HG03039 (cell line): ENCODE measurements at regions not wholly inside any gene's neighbourhood (a gene's known extent, or its start where the extent isn't known, plus 50 kb on each side); places are given as distances from the start of the nearest gene placed in this dataset.
A peak's percentile ranks its signal among the peaks of the same experiment; 100 is the strongest.

Experiments used
- ATAC-seq: cut with Tn5 transposase; IDR thresholded peaks from one replicate; pipeline ENCODE4 v1.9.1; 2021; ENCODE audit warnings: mild to moderate bottlenecking, moderate library complexity; ENCODE audit not compliant: unreplicated experiment

DNA sequence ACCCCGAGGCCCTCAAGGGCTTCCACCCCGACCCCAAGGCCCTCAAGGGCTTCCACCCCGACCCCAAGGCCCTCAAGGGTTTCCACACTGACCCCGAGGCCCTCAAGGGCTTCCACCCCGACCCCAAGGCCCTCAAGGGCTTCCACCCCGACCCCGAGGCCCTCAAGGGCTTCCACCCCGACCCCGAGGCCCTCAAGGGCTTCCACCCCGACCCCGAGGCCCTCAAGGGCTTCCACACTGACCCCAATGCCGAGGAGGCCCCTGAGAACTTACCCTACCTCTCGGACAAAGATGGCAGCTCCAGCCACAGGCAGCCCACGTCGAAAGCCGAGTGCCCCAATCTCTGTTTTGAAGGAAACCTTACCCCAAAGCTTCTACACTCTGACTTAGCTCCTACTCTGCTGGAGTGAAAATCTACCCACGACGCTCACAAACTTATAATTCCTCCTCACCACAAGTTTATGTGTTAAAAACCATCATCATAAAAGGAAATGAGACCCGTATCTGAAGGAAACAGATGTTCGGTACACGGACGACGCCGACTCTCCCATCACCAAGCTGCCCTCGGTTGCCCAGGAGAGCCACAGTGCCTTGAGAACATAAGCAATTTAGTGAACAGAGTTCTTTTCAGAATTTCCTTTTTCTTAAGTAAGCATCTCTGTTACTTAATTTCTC lies 61.2 kb upstream of the RPH3AL start:
- ATAC-seq: no peak

DNA sequence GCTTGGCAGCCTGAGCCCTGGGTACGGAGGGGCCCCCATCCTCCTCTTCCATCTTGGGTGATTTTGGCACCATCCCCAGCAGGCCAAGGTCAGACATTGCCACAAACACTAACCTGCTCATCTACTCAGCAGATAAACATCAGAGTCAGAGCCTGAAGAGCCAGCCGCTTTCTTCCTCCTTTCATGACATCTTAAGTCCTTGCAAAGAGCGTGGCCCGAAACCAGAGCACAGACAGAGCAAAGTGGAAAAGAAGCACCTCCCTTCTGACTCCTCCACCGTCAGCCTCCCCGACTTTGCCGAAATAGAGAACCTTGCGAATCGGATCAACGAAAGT lies 60.4 kb upstream of the RPH3AL start:
- no peak for ATAC-seq

DNA sequence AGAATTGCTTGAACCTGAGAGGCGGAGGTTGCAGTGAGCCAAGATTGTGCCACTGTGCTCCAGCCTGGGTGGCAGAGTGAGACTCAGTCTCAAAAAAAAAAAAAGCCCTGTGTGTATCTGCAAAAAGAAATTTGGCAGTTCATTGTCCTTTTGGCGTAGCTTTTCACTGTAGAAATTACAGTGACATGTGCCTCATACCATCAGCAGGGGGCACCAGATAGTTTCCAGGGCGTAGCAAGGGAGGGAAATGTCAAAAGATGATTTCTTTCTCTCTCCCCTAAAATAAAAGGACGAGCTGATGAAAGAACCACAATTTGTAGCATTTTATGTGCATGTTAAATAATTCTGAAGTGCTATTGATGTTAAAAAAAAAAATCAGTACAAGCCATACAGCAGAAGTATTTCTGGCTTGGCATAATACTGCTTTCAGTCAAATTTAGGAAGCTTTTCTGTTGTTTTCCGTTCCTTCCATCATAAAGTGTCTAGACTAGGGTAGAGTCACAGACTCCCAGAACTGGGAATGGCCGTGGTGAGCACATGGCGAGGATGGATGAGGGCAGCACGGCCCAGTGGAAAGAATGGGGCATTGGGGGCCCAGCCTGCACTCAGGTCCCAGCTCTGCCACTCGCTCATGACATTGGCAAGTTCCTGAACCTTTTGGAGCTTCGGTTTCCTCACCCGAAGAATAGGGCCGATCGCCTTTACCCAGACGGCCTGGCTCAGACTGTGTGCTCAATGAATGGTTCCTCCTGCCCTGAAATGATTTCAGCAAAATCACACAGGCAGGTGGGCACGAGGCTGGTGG lies 59.8 kb upstream of the RPH3AL start:
- ATAC-seq: no peak

DNA sequence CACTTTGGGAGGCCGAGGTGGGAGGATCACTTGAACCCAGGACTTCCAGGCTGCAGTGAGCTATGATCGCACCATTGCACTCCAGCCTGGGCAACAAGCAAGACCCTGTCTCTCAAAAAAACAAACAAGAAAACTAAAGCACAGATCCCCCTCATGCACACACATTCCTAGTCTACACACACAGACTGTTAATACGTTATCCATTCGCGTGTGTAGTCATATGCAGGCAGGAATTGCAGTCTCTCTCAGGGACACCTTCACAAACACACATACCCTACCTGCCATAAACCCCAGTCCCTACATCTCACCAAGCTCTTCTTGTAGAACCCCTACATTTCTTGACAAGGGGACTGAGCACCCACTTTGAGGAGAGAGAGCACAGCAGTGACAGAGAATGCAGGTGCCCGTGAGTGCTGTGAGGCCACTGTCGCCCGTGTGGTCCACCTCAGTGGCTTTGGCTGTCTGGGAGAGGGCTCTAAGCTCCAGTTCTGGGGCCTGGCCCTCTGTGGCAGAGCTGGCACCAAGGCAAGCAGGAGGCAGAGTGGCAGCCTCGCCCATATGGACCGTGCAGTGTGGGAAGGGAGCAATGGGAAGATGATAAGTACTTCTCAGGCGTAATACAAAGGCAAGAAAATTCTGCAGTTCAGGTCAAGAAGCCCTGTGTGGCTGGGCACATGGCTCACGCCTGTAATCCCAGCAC lies 59.0 kb upstream of the RPH3AL start:
- no peak for ATAC-seq

DNA sequence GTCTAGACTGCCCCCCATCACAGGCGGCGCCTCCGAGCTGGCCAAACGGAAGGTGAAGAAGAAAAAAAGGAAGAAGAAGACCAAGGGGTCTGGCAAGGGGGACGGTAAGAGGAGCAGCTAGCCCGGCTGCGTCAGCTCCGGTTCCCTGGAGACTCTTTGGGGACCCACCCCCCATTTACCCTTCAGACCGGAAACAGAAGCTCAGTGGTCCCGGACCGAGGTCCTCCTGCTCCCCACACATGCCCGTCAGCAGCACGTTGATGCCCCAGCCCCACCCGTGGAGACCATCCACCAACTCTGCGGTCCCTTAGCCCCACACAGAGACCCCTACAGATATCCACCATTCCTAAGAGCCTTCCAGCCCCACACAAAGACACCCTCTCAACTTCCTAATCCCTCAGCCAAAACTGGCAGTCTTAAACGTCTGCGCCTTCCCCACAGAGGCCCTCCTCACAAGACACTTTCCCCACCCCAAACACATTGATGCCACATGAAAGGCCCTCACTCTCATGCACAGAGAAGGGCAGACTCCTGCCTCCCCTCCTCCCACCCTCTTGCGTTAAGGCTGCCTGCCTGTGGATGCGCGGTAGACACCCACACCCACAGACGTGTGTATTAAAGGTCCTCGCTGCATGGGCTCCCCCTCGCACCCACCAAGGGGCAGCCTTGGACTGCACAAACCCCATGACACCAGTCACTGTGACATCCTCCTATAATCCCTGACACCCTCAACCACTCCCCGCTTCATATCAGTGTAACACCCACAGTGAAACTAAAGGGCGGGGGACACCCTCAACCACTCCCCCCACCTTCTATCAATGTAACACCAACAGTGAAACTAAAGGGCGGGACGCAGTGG lies 58.2 kb upstream of the RPH3AL start:
- no peak for ATAC-seq

DNA sequence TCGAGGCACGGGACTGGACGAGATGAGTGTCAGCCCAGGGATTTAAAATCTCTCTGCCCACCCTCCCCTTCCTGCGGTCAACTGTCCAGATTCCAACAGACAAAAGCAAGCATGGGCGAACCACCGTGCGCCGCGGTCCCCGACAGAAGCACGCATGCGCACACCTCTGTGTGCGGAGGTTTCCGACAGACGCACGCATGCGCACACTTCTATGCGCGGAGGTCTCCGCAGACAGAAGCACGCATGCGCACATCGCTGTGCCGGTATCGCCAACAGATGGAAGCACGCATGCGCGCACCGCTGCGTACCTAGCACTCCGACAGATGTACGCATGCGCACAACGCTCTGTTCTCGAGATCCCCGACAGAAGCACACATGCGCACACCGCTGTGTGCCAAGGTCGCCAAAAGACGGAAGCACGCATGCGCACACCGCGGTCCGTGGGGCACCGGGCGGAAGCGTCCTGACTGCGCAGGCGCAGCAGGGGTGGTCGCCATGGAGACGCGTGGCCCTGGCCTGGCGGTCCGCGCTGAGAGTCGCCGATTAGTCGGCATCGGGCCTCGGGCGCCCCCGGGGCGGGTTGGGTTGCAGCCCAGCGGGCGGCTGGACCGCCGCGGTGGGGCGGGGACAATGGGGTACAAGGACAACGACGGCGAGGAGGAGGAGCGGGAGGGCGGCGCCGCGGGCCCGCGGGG lies 57.4 kb upstream of the RPH3AL start:
- ATAC-seq: peak; percentile 82

DNA sequence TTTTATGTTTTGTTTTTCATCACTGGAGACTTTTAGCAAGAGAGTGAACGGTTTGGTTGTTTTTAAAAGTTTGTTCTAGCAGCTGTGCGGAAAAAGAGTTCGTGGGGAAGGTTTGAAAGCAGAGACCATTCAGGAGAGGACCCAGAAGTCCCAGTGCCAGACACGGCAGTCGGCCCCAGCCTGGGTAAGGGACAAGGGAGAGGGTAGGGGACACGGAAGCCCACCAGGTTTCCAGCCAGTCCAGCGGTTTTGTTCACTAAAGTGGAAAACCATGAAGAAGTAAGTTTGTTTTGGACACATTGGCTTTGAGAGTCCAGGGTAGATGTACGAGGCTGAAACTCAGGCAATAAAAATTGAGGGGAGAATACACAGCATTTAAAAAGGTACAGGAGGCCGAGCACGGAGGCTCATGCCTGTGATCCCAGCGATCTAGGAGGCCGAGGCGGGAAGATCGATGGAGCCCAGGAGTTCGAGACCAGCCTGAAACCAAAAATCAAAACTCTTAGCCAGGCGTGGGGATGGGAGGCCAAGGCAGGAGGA lies 56.8 kb upstream of the RPH3AL start:
- ATAC-seq: no peak

DNA sequence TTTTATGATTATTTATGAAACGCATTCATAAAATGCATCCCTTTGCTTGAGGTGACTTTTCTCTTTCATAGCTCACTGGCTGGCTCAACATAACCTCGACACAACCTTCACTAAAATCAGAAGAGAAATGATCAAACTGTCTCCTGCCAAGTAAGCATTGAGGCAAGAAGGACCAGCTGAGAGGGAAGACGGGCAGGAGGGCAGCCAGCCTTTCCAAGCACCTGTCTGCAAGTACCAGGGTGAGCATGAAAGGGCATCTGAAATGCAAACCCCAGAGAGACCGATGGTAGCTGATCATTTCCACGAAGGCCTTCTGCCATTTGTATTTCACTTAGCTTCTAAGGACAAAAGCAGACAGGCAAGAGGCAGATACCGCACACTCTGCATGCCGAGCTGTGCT lies 52.1 kb upstream of the RPH3AL start:
- ATAC-seq: no peak
